Lower leg skin (tissue), 4 donors: ENCODE measurements at regions not wholly inside any gene's neighbourhood (a gene's known extent, or its start where the extent isn't known, plus 50 kb on each side); places are given as distances from the start of the nearest gene placed in this dataset.

Source experiments
- DNase-seq, 2 donors: peaks; one replicate each; pipeline ENCODE4 v3.0.0-alpha.2; 2019; ENCODE audit warnings: low spot score in 2 of 2
- H3K4me3 ChIP-seq: fragments of 200-600 bp; sonication (generic); 2 replicates; pipeline ENCODE4 v1.5.1; 2017; ENCODE audit warnings: mild to moderate bottlenecking, low read depth; ENCODE audit not compliant: poor library complexity, severe bottlenecking
- CTCF ChIP-seq, 3 donors: fragments of 450-650 bp; IDR thresholded peaks; one replicate each; pipeline ENCODE4 v1.5.1; 2016; ENCODE audit warnings: antibody characterized with exemption in 3 of 3, mild to moderate bottlenecking in 3 of 3, moderate library complexity in 2 of 3
- POLR2A ChIP-seq, 2 donors: fragments of 450-650 bp; IDR thresholded peaks; one replicate each; pipeline ENCODE4 v1.6.1; 2016 to 2017; ENCODE audit warnings: antibody characterized with exemption in 2 of 2, mild to moderate bottlenecking in 1 of 2, moderate library complexity in 1 of 2
- WGBS, 2 donors: methylation state at CpG; one replicate each; pipeline ENCODE4 v1.1.5; 2018; 5-methylcytosine and 5-hydroxymethylcytosine counted together
- intact Hi-C: fragments of 100-400 bp; cut with DNase I; formaldehyde crosslinking; loops from one replicate; pipeline ENCODE4 v1.15.0; 2023; ENCODE audit warnings: low total_unique reads

- 72 to 73% methylated on average over 8 of the region's 8 CpGs for WGBS, 2 donors
- TF ChIP-seq CTCF (IDR thresholded peaks at IDR 0.05) (no peak), POLR2A (IDR thresholded peaks at IDR 0.05) (no peak)
- intact Hi-C loops: no loop called here
- DNase-seq: no peak
- no peak overlapping the region for H3K4me3 ChIP-seq
These were observed 123.5 kb upstream of the RFLNA start for GRCh38 chr12:124171231-124171979.

- intact Hi-C loops: no loop called here
- 80 to 87% methylated on average over 6 of the region's 6 CpGs for WGBS, 2 donors
- TF ChIP-seq CTCF (IDR thresholded peaks at IDR 0.05) (no peak), POLR2A (IDR thresholded peaks at IDR 0.05) (no peak)
These were observed 122.3 kb upstream of the RFLNA start for GRCh38 chr12:124172636-124173035.

GRCh38 chr12:124173692-124174091, 121.2 kb upstream of the RFLNA start:
- no peak for TF ChIP-seq POLR2A (IDR thresholded peaks at IDR 0.05)
- intact Hi-C loops: no loop called here
- 90 to 95% methylated on average over 7 of the region's 7 CpGs for WGBS, 2 donors
- DNase-seq: no peak
- H3K4me3 ChIP-seq: no peak overlapping the region

More at GRCh38 chr12:124172636-124173035, 122.3 kb upstream of the RFLNA start:
- H3K4me3 ChIP-seq: no peak overlapping the region
- no peak for DNase-seq

GRCh38 chr12:124174451-124175348, 120.2 kb upstream of the RFLNA start:
- H3K4me3 ChIP-seq: no peak overlapping the region
- no peak for DNase-seq
- intact Hi-C loops: no loop called here
- TF ChIP-seq CTCF (IDR thresholded peaks at IDR 0.05): no peak
- TF ChIP-seq POLR2A (IDR thresholded peaks at IDR 0.05): no peak
- 59% methylated on average over 17 of the region's 17 CpGs for WGBS, 2 donors

GRCh38 chr12:124175704-124176103, 119.2 kb upstream of the RFLNA start:
- 31 to 35% methylated on average over 9 of the region's 9 CpGs for WGBS, 2 donors
- DNase-seq: no peak
- H3K4me3 ChIP-seq: no peak overlapping the region
- intact Hi-C loops: no loop called here
- TF ChIP-seq POLR2A (IDR thresholded peaks at IDR 0.05) (no peak), CTCF (IDR thresholded peaks at IDR 0.05) (no peak)

GRCh38 chr12:124177276-124177950, 117.5 kb upstream of the RFLNA start:
- DNase-seq: no peak

More at GRCh38 chr12:124177276-124177950, 117.5 kb upstream of the RFLNA start:
- TF ChIP-seq CTCF (IDR thresholded peaks at IDR 0.05) (no peak), POLR2A (IDR thresholded peaks at IDR 0.05) (no peak)
- intact Hi-C loops: no loop called here
- no peak overlapping the region for H3K4me3 ChIP-seq
- WGBS, 2 donors: 83 to 91% methylated on average over 10 of the region's 10 CpGs
